ENCODE measurements at regions not wholly inside any gene's neighbourhood (a gene's known extent, or its start where the extent isn't known, plus 50 kb on each side); places are given as distances from the start of the nearest gene placed in this dataset.
A peak's percentile ranks its signal among the peaks of the same experiment; 100 is the strongest.

GRCh38 chrX:38856670-38857265 is 55.5 kb downstream of the MID1IP1 start:
- DNase-seq, result no peak

GRCh38 chrX:38857736-38858523 is 56.7 kb downstream of the MID1IP1 start:
- DNase-seq, result no peak

GRCh38 chrX:38859602-38860001 is 58.3 kb downstream of the MID1IP1 start:
- no peak for DNase-seq

GRCh38 chrX:38860106-38861013 is 59.1 kb downstream of the MID1IP1 start:
- DNase-seq, result no peak

- DNase-seq, result no peak
Observed at GRCh38 chrX:38861489-38861888, 60.2 kb downstream of the MID1IP1 start.

GRCh38 chrX:38862100-38862499 is 60.8 kb downstream of the MID1IP1 start:
- DNase-seq, result no peak

- no peak for DNase-seq
Observed at GRCh38 chrX:38864165-38864564, 62.9 kb downstream of the MID1IP1 start.

- DNase-seq, result no peak
Observed at GRCh38 chrX:38868321-38868720, 67.1 kb downstream of the MID1IP1 start.

- no peak for DNase-seq
Observed at GRCh38 chrX:38868941-38869401, 67.7 kb downstream of the MID1IP1 start.

- no peak for DNase-seq
Observed at GRCh38 chrX:38870361-38870895, 69.2 kb downstream of the MID1IP1 start.

GRCh38 chrX:38871129-38872029 is 70.1 kb downstream of the MID1IP1 start:
- DNase-seq, result no peak

- DNase-seq, result no peak
Observed at GRCh38 chrX:38877366-38877765, 76.1 kb downstream of the MID1IP1 start.

- DNase-seq, result no peak
Observed at GRCh38 chrX:38878641-38879340, 77.5 kb downstream of the MID1IP1 start.

- DNase-seq, result peak; percentile 13 to 33
Observed at GRCh38 chrX:38879631-38880220, 78.5 kb downstream of the MID1IP1 start.

GRCh38 chrX:38880296-38880854 is 79.1 kb downstream of the MID1IP1 start:
- DNase-seq, result peak; percentile 5 to 7

- DNase-seq, result no peak
Observed at GRCh38 chrX:38881066-38881465, 79.8 kb downstream of the MID1IP1 start.

- no peak for DNase-seq
Observed at GRCh38 chrX:38881727-38882126, 80.5 kb downstream of the MID1IP1 start.

GRCh38 chrX:38882894-38883626 is 81.8 kb downstream of the MID1IP1 start:
- DNase-seq, result no peak

- DNase-seq, result no peak
Observed at GRCh38 chrX:38886112-38886511, 84.9 kb downstream of the MID1IP1 start.

GRCh38 chrX:38887222-38887621 is 86.0 kb downstream of the MID1IP1 start:
- no peak for DNase-seq

All from SHP77 (cell line).